K562 (cell line): ENCODE measurements at regions not wholly inside any gene's neighbourhood (a gene's known extent, or its start where the extent isn't known, plus 50 kb on each side); places are given as distances from the start of the nearest gene placed in this dataset.

Source experiments
- ATAC-seq: fragments of 200-7000 bp; cut with Tn5 transposase; 3 replicates; pipeline ENCODE4 v1.9.1; 2020; ENCODE audit warnings: moderate library complexity
- BruUV-seq: library from RNA; stranded (reverse); fragments of 400-500 nt; replicated peaks from 2 replicates; lab custom pipeline; 2021; lab: Mats Ljungman, UMichigan
- CTCF ChIA-PET: fragments of 300-600 bp; formaldehyde crosslinking; extraction: SDS; loops from one replicate; lab custom pipeline; 2021; ENCODE audit warnings: low intra/inter-chr PET ratio; lab: Yijun Ruan, JAX
- POLR2A ChIA-PET: fragments of 300-600, 350-650 bp; sonication (Branson Sonifier 250); formaldehyde crosslinking; extraction: SDS; loops from one replicate; lab custom pipeline; 2021; ENCODE audit warnings: antibody characterized with exemption, inconsistent platforms; lab: Yijun Ruan, JAX
- DNase-seq, 4 experiments: peaks; one replicate each; pipeline versions ENCODE4 v3.0.0 to v3.0.0-alpha.2; 2011 to 2018; ENCODE audit warnings: low spot score in 3 of 4, mixed read lengths in 3 of 4; ENCODE audit errors: extremely low read depth in 1 of 4
- FAIRE-seq: peaks from 2 replicates; lab custom pipeline; 2011; peaks lifted over from hg19 to GRCh38; lab: Jason Lieb, UNC
- H2AFZ ChIP-seq: 2 replicates; pipeline ENCODE4 v1.6.0; 2011; ENCODE audit warnings: low read depth, low read length, control low read depth, inconsistent platforms
- H3K27ac ChIP-seq: fragments of 200-600 bp; 3 replicates; pipeline ENCODE4 v1.8.0; 2011; ENCODE audit warnings: low read depth, mild to moderate bottlenecking, control low read depth, inconsistent platforms, low read length, moderate library complexity, mixed read lengths; ENCODE audit errors: extremely low read depth
- H3K27me3 ChIP-seq, 2 experiments: fragments of 300-600 bp in 1 of 2; 2 replicates in 1 of 2; 3 replicates in 1 of 2; pipeline versions ENCODE4 v1.6.0 to v1.8.0; 2011; ENCODE audit warnings: inconsistent platforms in 2 of 2, low read length in 2 of 2, mild to moderate bottlenecking in 1 of 2, mixed read lengths in 1 of 2, moderate library complexity in 1 of 2; ENCODE audit not compliant: control insufficient read depth in 2 of 2, insufficient read depth in 2 of 2
- H3K36me3 ChIP-seq: fragments of 300-600 bp; 3 replicates; pipeline ENCODE4 v1.8.0; 2011; ENCODE audit warnings: mild to moderate bottlenecking, low read length, inconsistent platforms; ENCODE audit not compliant: control insufficient read depth, insufficient read depth
- H3K4me1 ChIP-seq, 2 experiments: fragments of 200-600 bp in 1 of 2; replicated peaks in 1 of 2; 2 replicates in 1 of 2; 3 replicates in 1 of 2; pipeline versions ENCODE4 v1.5.1 to v1.8.0; 2011; ENCODE audit warnings: inconsistent platforms in 2 of 2, low read length in 2 of 2, mild to moderate bottlenecking in 1 of 2, mixed read lengths in 1 of 2, moderate library complexity in 1 of 2; ENCODE audit not compliant: control insufficient read depth in 2 of 2, insufficient read depth in 2 of 2
- H3K4me2 ChIP-seq: 2 replicates; pipeline ENCODE4 v1.6.1; 2011; ENCODE audit warnings: low read length, control low read depth, inconsistent platforms, mixed read lengths; ENCODE audit not compliant: insufficient read depth
- H3K4me3 ChIP-seq: fragments of 200-600 bp; sonication (generic), shearing (Covaris generic); 2 replicates; pipeline ENCODE4 v1.5.1; 2016; ENCODE audit warnings: control low read depth, inconsistent platforms
- H3K79me2 ChIP-seq: fragments of 200-600 bp; 3 replicates; pipeline ENCODE4 v1.8.0; 2011; ENCODE audit warnings: low read length, inconsistent platforms; ENCODE audit not compliant: control insufficient read depth, insufficient read depth
- H3K9ac ChIP-seq, 2 experiments: 2 replicates each; pipeline versions ENCODE4 v1.6.0 to v1.6.1; 2011; ENCODE audit warnings: low read depth in 2 of 2, low read length in 2 of 2, control low read depth in 1 of 2, inconsistent platforms in 1 of 2, mild to moderate bottlenecking in 1 of 2, mixed read lengths in 1 of 2; ENCODE audit not compliant: insufficient read depth in 1 of 2
- H3K9me1 ChIP-seq: one replicate; pipeline ENCODE4 v1.6.0; 2011; ENCODE audit warnings: inconsistent platforms, mild to moderate bottlenecking, low read length, moderate library complexity; ENCODE audit not compliant: control insufficient read depth, insufficient read depth
- H3K9me3 ChIP-seq: replicated peaks from 2 replicates; pipeline ENCODE4 v1.5.1; 2011; ENCODE audit warnings: low read depth, low read length, inconsistent platforms; ENCODE audit not compliant: control insufficient read depth, insufficient read depth
- H4K20me1 ChIP-seq: replicated peaks from 2 replicates; pipeline ENCODE4 v1.6.1; 2011; ENCODE audit warnings: low read length, inconsistent platforms, mixed read lengths; ENCODE audit not compliant: control insufficient read depth, insufficient read depth
- ARHGAP35 ChIP-seq: fragments of 450-650 bp; IDR thresholded peaks from 2 replicates; pipeline ENCODE4 v1.6.1; 2018; ENCODE audit not compliant: partially characterized antibody
- ATF4 ChIP-seq: fragments of 450-650 bp; formaldehyde crosslinking; IDR thresholded peaks from 2 replicates; pipeline ENCODE4 v1.4.0; 2022; ENCODE audit warnings: mild to moderate bottlenecking, moderate library complexity
- BRD9 ChIP-seq: fragments of 450-650 bp; IDR thresholded peaks from 2 replicates; pipeline ENCODE4 v1.6.1; 2018; ENCODE audit warnings: low read depth; ENCODE audit not compliant: partially characterized antibody
- FOXK1 ChIP-seq: sonication (generic); formaldehyde crosslinking; IDR thresholded peaks from 2 replicates; pipeline ENCODE4 v1.8.0; 2022; ENCODE audit warnings: missing genetic modification reagents, mild to moderate bottlenecking, borderline replicate concordance
- GATAD2A ChIP-seq: fragments of 450-650 bp; IDR thresholded peaks from 2 replicates; pipeline ENCODE4 v1.6.1; 2017
- HNRNPL ChIP-seq: fragments of 200-400 bp; formaldehyde crosslinking; IDR thresholded peaks from 2 replicates; pipeline ENCODE4 v1.6.1; 2017; ENCODE audit warnings: low read depth, mild to moderate bottlenecking, low read length
- ILK ChIP-seq: fragments of 450-650 bp; IDR thresholded peaks from 2 replicates; pipeline ENCODE4 v1.6.1; 2016; ENCODE audit warnings: missing genetic modification characterization, low read depth, mild to moderate bottlenecking, missing compliant biosample characterization, moderate library complexity, borderline replicate concordance
- KAT7 ChIP-seq: sonication (generic); formaldehyde crosslinking; IDR thresholded peaks from 2 replicates; pipeline ENCODE4 v1.8.0; 2022; ENCODE audit warnings: missing genetic modification reagents, mild to moderate bottlenecking, borderline replicate concordance
- KLF13 ChIP-seq: fragments of 450-650 bp; IDR thresholded peaks from 2 replicates; pipeline ENCODE4 v1.6.1; 2016; ENCODE audit warnings: missing genetic modification characterization, low read depth, mild to moderate bottlenecking, missing compliant biosample characterization, moderate library complexity, borderline replicate concordance
- NCOR1 ChIP-seq: fragments of 450-650 bp; IDR thresholded peaks from 2 replicates; pipeline ENCODE4 v1.6.1; 2016; ENCODE audit warnings: mild to moderate bottlenecking, moderate library complexity
- NEUROD1 ChIP-seq: fragments of 150-350 bp; IDR thresholded peaks from 2 replicates; pipeline ENCODE4 v1.6.1; 2014; ENCODE audit warnings: borderline replicate concordance, low read length, low read depth; ENCODE audit not compliant: partially characterized antibody
- NONO ChIP-seq, 2 experiments: fragments of 200-400 bp in 1 of 2; fragments of 450-650 bp in 1 of 2; formaldehyde crosslinking in 1 of 2; IDR thresholded peaks; 2 replicates each; pipeline ENCODE4 v1.6.1; 2017; ENCODE audit warnings: low read depth in 2 of 2, mild to moderate bottlenecking in 2 of 2, moderate library complexity in 2 of 2, low read length in 1 of 2
- SNIP1 ChIP-seq: fragments of 450-650 bp; IDR thresholded peaks from 2 replicates; pipeline ENCODE4 v1.7.1; 2017; ENCODE audit warnings: low read depth, mild to moderate bottlenecking
- SRSF9 ChIP-seq: fragments of 200-400 bp; formaldehyde crosslinking; IDR thresholded peaks from 2 replicates; pipeline ENCODE4 v1.6.1; 2017; ENCODE audit warnings: low read depth, low read length, borderline replicate concordance
- TSHZ1 ChIP-seq: fragments of 250-450 bp; sonication (Bioruptor Pico); IDR thresholded peaks from 2 replicates; pipeline ENCODE4 v1.4.0; 2020; ENCODE audit warnings: mild to moderate bottlenecking, moderate library complexity
- ZBED1 ChIP-seq: IDR thresholded peaks from 2 replicates; pipeline ENCODE4 v1.6.1; 2014
- ZNF384 ChIP-seq: IDR thresholded peaks from 2 replicates; pipeline ENCODE4 v1.6.1; 2012; ENCODE audit warnings: low read depth, low read length, improper control_type of control experiment
- ZNF76 ChIP-seq: fragments of 250-450 bp; sonication (Bioruptor Pico); IDR thresholded peaks from 2 replicates; pipeline ENCODE4 v1.4.0; 2020; ENCODE audit warnings: mild to moderate bottlenecking, moderate library complexity, borderline replicate concordance
- WGBS: fragments of 100-300 bp; shearing (Covaris generic); methylation state at CpG from one replicate; pipeline ENCODE4 v1.1.6; 2016; ENCODE audit warnings: low coverage, mixed read lengths; ENCODE audit not compliant: insufficient coverage; ENCODE audit errors: missing lambda C conversion rate; 5-methylcytosine and 5-hydroxymethylcytosine counted together
- in situ Hi-C: fragments of 300-500 bp; cut with MboI; formaldehyde crosslinking; loops from 4 replicates; pipeline ENCODE4 v1.15.0; 2018; ENCODE audit warnings: inconsistent platforms, mixed read lengths
- intact Hi-C: fragments of 100-400 bp; cut with micrococcal nuclease; formaldehyde crosslinking; loops from 2 replicates; pipeline ENCODE4 v1.14.2; 2022
- TF ChIP-seq, protein P1 (sequence below): fragments of 450-650 bp; conservative IDR thresholded peaks from 2 replicates; pipeline ENCODE4 v1.6.1; 2016; ENCODE audit warnings: missing genetic modification characterization, low read depth, mild to moderate bottlenecking, control low read depth, missing compliant biosample characterization

- in situ Hi-C loops: no loop called here
- no peak for DNase-seq
- Histone ChIP-seq H3K27ac (no peak overlapping the region), H3K79me2 (no peaks in the 10 kb centered on the region), H3K4me3 (no peak overlapping the region), H3K27me3 (no peaks in the 10 kb centered on the region), H3K9me3 (no peaks in the 10 kb centered on the region; the same call in 1 of the 2 replicates), H3K9me1 (no peaks in the 10 kb centered on the region), H3K36me3 (no peaks in the 10 kb centered on the region), H4K20me1 (no peaks in the 10 kb centered on the region), H3K9ac (no peak overlapping the region), H3K4me2 (no peak overlapping the region), H2AFZ (no peak overlapping the region), H3K4me1 (no peaks in the 10 kb centered on the region)
- no TSS peak for BruUV-seq
- WGBS: 0% methylated on average over 2 of the region's 2 CpGs
- no peak for ATAC-seq
- POLR2A ChIA-PET: no interaction called here
- CTCF ChIA-PET: no interaction called here
- intact Hi-C loops: no loop called here
- no peak for FAIRE-seq
- TF ChIP-seq ZBED1 (no peak), KAT7 (CRISPR knock-in tag) (no peak), NONO (IDR thresholded peaks at IDR 0.05; ENCODE audit: low read depth in 2 of 2, low read length in 1 of 2) (no peak), SNIP1 (no peak), ZNF384 (no peak), ATF4 (CRISPR knock-in tag) (no peak), TSHZ1 (no peak), GATAD2A (no peak), ARHGAP35 (no peak), ILK (tag) (no peak), SRSF9 (no peak), ZNF76 (no peak), NCOR1 (no peak), KLF13 (no peak), FOXK1 (CRISPR knock-in tag) (no peak), NEUROD1 (no peak), HNRNPL (no peak), BRD9 (no peak)
- TF ChIP-seq, protein P1, sequence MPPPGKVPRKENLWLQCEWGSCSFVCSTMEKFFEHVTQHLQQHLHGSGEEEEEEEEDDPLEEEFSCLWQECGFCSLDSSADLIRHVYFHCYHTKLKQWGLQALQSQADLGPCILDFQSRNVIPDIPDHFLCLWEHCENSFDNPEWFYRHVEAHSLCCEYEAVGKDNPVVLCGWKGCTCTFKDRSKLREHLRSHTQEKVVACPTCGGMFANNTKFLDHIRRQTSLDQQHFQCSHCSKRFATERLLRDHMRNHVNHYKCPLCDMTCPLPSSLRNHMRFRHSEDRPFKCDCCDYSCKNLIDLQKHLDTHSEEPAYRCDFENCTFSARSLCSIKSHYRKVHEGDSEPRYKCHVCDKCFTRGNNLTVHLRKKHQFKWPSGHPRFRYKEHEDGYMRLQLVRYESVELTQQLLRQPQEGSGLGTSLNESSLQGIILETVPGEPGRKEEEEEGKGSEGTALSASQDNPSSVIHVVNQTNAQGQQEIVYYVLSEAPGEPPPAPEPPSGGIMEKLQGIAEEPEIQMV: no peak
Observed at GRCh38 chr18:29056800-29057199, 879.9 kb upstream of the CDH2 start.
